ENCODE measurements at regions not wholly inside any gene's neighbourhood (a gene's known extent, or its start where the extent isn't known, plus 50 kb on each side); places are given as distances from the start of the nearest gene placed in this dataset.

- no peak for DNase-seq (ENCODE audit: extremely low read depth in 1 of 11, low read depth in 9 of 11, low spot score in 4 of 11)
These were observed 480.3 kb downstream of the NSUN3 start for GRCh38 chr3:94543161-94543560.

- DNase-seq (ENCODE audit: extremely low read depth in 1 of 11, low read depth in 9 of 11, low spot score in 4 of 11), result no peak
These were observed 481.4 kb downstream of the NSUN3 start for GRCh38 chr3:94544131-94544789.

GRCh38 chr3:94548581-94549316 lies 485.9 kb downstream of the NSUN3 start:
- DNase-seq (ENCODE audit: extremely low read depth in 1 of 11, low read depth in 9 of 11, low spot score in 4 of 11), result no peak

- DNase-seq (ENCODE audit: extremely low read depth in 1 of 11, low read depth in 9 of 11, low spot score in 4 of 11), result no peak
These were observed 498.2 kb downstream of the NSUN3 start for GRCh38 chr3:94561094-94561493.

GRCh38 chr3:94564247-94564646 lies 501.4 kb downstream of the NSUN3 start:
- DNase-seq (ENCODE audit: extremely low read depth in 1 of 11, low read depth in 9 of 11, low spot score in 4 of 11), result no peak

GRCh38 chr3:94568041-94568440 lies 505.2 kb downstream of the NSUN3 start:
- no peak for DNase-seq (ENCODE audit: extremely low read depth in 1 of 11, low read depth in 9 of 11, low spot score in 4 of 11)

GRCh38 chr3:94573337-94573736 lies 510.5 kb downstream of the NSUN3 start:
- DNase-seq (ENCODE audit: extremely low read depth in 1 of 11, low read depth in 9 of 11, low spot score in 4 of 11), result no peak

GRCh38 chr3:94587291-94587690 lies 524.4 kb downstream of the NSUN3 start:
- no peak for DNase-seq (ENCODE audit: extremely low read depth in 1 of 11, low read depth in 9 of 11, low spot score in 4 of 11)

GRCh38 chr3:94593526-94594150 lies 530.8 kb downstream of the NSUN3 start:
- DNase-seq (ENCODE audit: extremely low read depth in 1 of 11, low read depth in 9 of 11, low spot score in 4 of 11), result no peak

GRCh38 chr3:94596141-94596540 lies 533.3 kb downstream of the NSUN3 start:
- no peak for DNase-seq (ENCODE audit: extremely low read depth in 1 of 11, low read depth in 9 of 11, low spot score in 4 of 11)

- no peak for DNase-seq (ENCODE audit: extremely low read depth in 1 of 11, low read depth in 9 of 11, low spot score in 4 of 11)
These were observed 534.2 kb downstream of the NSUN3 start for GRCh38 chr3:94596887-94597566.

- no peak for DNase-seq (ENCODE audit: extremely low read depth in 1 of 11, low read depth in 9 of 11, low spot score in 4 of 11)
These were observed 544.9 kb downstream of the NSUN3 start for GRCh38 chr3:94607778-94608177.

- no peak for DNase-seq (ENCODE audit: extremely low read depth in 1 of 11, low read depth in 9 of 11, low spot score in 4 of 11)
These were observed 547.0 kb downstream of the NSUN3 start for GRCh38 chr3:94609908-94610307.

- no peak for DNase-seq (ENCODE audit: extremely low read depth in 1 of 11, low read depth in 9 of 11, low spot score in 4 of 11)
These were observed 548.7 kb downstream of the NSUN3 start for GRCh38 chr3:94611596-94611995.

GRCh38 chr3:94612631-94613030 lies 549.8 kb downstream of the NSUN3 start:
- DNase-seq (ENCODE audit: extremely low read depth in 1 of 11, low read depth in 9 of 11, low spot score in 4 of 11), result no peak

GRCh38 chr3:94614192-94614591 lies 551.3 kb downstream of the NSUN3 start:
- no peak for DNase-seq (ENCODE audit: extremely low read depth in 1 of 11, low read depth in 9 of 11, low spot score in 4 of 11)

GRCh38 chr3:94615275-94616065 lies 552.6 kb downstream of the NSUN3 start:
- DNase-seq (ENCODE audit: extremely low read depth in 1 of 11, low read depth in 9 of 11, low spot score in 4 of 11), result no peak

- no peak for DNase-seq (ENCODE audit: extremely low read depth in 1 of 11, low read depth in 9 of 11, low spot score in 4 of 11)
These were observed 554.0 kb downstream of the NSUN3 start for GRCh38 chr3:94616833-94617232.

- DNase-seq (ENCODE audit: extremely low read depth in 1 of 11, low read depth in 9 of 11, low spot score in 4 of 11), result no peak
These were observed 554.5 kb downstream of the NSUN3 start for GRCh38 chr3:94617312-94617711.

Data from renal cortex interstitium (tissue), 11 donors.